SK-N-SH treated with all-trans-retinoic acid at 6 μM for 48 hours (cell line): ENCODE measurements at regions not wholly inside any gene's neighbourhood (a gene's known extent, or its start where the extent isn't known, plus 50 kb on each side); places are given as distances from the start of the nearest gene placed in this dataset.

Experiments used
- ARNTL ChIP-seq: fragments of 450-650 bp; formaldehyde crosslinking; IDR thresholded peaks from 2 replicates; pipeline ENCODE4 v1.5.0; 2020; ENCODE audit warnings: low read depth, mild to moderate bottlenecking, moderate library complexity, borderline replicate concordance
- BACH2 ChIP-seq: fragments of 250-450 bp; sonication (Bioruptor Pico); IDR thresholded peaks from 2 replicates; pipeline ENCODE4 v1.9.0; 2021; ENCODE audit warnings: mild to moderate bottlenecking, borderline replicate concordance
- ESRRG ChIP-seq: fragments of 250-450 bp; sonication (Bioruptor Pico); IDR thresholded peaks from 2 replicates; pipeline ENCODE4 v1.6.1; 2021; ENCODE audit warnings: mild to moderate bottlenecking
- GLIS3 ChIP-seq: fragments of 250-450 bp; sonication (Bioruptor Pico); IDR thresholded peaks from 2 replicates; pipeline ENCODE4 v1.5.0; 2020; ENCODE audit warnings: mild to moderate bottlenecking, moderate library complexity
- TSHZ2 ChIP-seq: fragments of 250-450 bp; sonication (Bioruptor Pico); IDR thresholded peaks from 2 replicates; pipeline ENCODE4 v1.5.0; 2020; ENCODE audit warnings: mild to moderate bottlenecking, moderate library complexity
- ZC3H10 ChIP-seq: fragments of 250-450 bp; sonication (Bioruptor Pico); IDR thresholded peaks from 2 replicates; pipeline ENCODE4 v1.5.1; 2021; ENCODE audit warnings: mild to moderate bottlenecking, moderate library complexity
- ZFP3 ChIP-seq: fragments of 250-450 bp; sonication (Bioruptor Pico); IDR thresholded peaks from 2 replicates; pipeline ENCODE4 v1.5.0; 2020; ENCODE audit warnings: mild to moderate bottlenecking, moderate library complexity
- ZFP30 ChIP-seq: fragments of 450-650 bp; formaldehyde crosslinking; IDR thresholded peaks from 2 replicates; pipeline ENCODE4 v1.5.0; 2022; ENCODE audit warnings: mild to moderate bottlenecking, moderate library complexity
- ZNF565 ChIP-seq: fragments of 450-650 bp; formaldehyde crosslinking; conservative IDR thresholded peaks from 2 replicates; pipeline ENCODE4 v1.5.0; 2020; ENCODE audit warnings: low read depth, mild to moderate bottlenecking, moderate library complexity
- ZNF8 ChIP-seq: fragments of 450-650 bp; formaldehyde crosslinking; IDR thresholded peaks from 2 replicates; pipeline ENCODE4 v1.5.0; 2020; ENCODE audit warnings: mild to moderate bottlenecking, moderate library complexity
- TF ChIP-seq, protein P1 (sequence below): fragments of 250-450 bp; sonication (Bioruptor Pico); IDR thresholded peaks from 2 replicates; pipeline ENCODE4 v1.8.0; 2020; ENCODE audit warnings: mild to moderate bottlenecking, moderate library complexity, borderline replicate concordance
- TF ChIP-seq, protein P2 (sequence below): fragments of 250-450 bp; sonication (Bioruptor Pico); IDR thresholded peaks from 2 replicates; pipeline ENCODE4 v1.8.0; 2021; ENCODE audit warnings: low read depth, mild to moderate bottlenecking, moderate library complexity, borderline replicate concordance

- TF ChIP-seq ZNF565 (CRISPR knock-in tag), result no peak
- TF ChIP-seq ZFP3 (CRISPR knock-in tag), result no peak
- TF ChIP-seq, protein P1, sequence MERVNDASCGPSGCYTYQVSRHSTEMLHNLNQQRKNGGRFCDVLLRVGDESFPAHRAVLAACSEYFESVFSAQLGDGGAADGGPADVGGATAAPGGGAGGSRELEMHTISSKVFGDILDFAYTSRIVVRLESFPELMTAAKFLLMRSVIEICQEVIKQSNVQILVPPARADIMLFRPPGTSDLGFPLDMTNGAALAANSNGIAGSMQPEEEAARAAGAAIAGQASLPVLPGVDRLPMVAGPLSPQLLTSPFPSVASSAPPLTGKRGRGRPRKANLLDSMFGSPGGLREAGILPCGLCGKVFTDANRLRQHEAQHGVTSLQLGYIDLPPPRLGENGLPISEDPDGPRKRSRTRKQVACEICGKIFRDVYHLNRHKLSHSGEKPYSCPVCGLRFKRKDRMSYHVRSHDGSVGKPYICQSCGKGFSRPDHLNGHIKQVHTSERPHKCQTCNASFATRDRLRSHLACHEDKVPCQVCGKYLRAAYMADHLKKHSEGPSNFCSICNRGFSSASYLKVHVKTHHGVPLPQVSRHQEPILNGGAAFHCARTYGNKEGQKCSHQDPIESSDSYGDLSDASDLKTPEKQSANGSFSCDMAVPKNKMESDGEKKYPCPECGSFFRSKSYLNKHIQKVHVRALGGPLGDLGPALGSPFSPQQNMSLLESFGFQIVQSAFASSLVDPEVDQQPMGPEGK (CRISPR knock-in tag), result no peak
- no peak for TF ChIP-seq ZC3H10 (CRISPR knock-in tag)
- TF ChIP-seq TSHZ2 (CRISPR knock-in tag), result no peak
- TF ChIP-seq, protein P2, sequence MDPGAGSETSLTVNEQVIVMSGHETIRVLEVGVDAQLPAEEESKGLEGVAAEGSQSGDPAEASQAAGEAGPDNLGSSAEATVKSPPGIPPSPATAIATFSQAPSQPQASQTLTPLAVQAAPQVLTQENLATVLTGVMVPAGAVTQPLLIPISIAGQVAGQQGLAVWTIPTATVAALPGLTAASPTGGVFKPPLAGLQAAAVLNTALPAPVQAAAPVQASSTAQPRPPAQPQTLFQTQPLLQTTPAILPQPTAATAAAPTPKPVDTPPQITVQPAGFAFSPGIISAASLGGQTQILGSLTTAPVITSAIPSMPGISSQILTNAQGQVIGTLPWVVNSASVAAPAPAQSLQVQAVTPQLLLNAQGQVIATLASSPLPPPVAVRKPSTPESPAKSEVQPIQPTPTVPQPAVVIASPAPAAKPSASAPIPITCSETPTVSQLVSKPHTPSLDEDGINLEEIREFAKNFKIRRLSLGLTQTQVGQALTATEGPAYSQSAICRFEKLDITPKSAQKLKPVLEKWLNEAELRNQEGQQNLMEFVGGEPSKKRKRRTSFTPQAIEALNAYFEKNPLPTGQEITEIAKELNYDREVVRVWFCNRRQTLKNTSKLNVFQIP (CRISPR knock-in tag), result no peak
- no peak for TF ChIP-seq GLIS3 (CRISPR knock-in tag)
- TF ChIP-seq ARNTL, result no peak
- TF ChIP-seq ZFP30 (CRISPR knock-in tag), result no peak
- no peak for TF ChIP-seq ESRRG (CRISPR knock-in tag)
- no peak for TF ChIP-seq ZNF8 (CRISPR knock-in tag)
- TF ChIP-seq BACH2 (CRISPR knock-in tag), result no peak
Observed at GRCh38 chr4:29559286-29559685, 1160.9 kb upstream of the PCDH7 start.
